K562 (cell line): ENCODE measurements at regions not wholly inside any gene's neighbourhood (a gene's known extent, or its start where the extent isn't known, plus 50 kb on each side); places are given as distances from the start of the nearest gene placed in this dataset.

Experiments used
- HMG20A ChIP-seq: fragments of 450-650 bp; formaldehyde crosslinking; conservative IDR thresholded peaks from 2 replicates; pipeline ENCODE4 v1.4.0; 2020; ENCODE audit warnings: mild to moderate bottlenecking, mixed read lengths
- MAFK ChIP-seq: IDR thresholded peaks from 2 replicates; pipeline ENCODE4 v1.6.1; 2011; ENCODE audit warnings: low read length, improper control_type of control experiment
- MBD1 ChIP-seq: fragments of 250-450 bp; sonication (Bioruptor Pico); IDR thresholded peaks from 2 replicates; pipeline ENCODE4 v1.8.0; 2022; ENCODE audit warnings: inconsistent platforms
- RBM22 ChIP-seq: fragments of 200-400 bp; formaldehyde crosslinking; IDR thresholded peaks from 2 replicates; pipeline ENCODE4 v1.6.1; 2018; ENCODE audit warnings: low read length, low read depth; ENCODE audit not compliant: poor library complexity, severe bottlenecking
- ZBTB34 ChIP-seq: fragments of 250-450 bp; sonication (Bioruptor Pico); IDR thresholded peaks from 2 replicates; pipeline ENCODE4 v1.8.0; 2021; ENCODE audit warnings: mild to moderate bottlenecking, moderate library complexity
- ZNF143 ChIP-seq: sonication (generic); formaldehyde crosslinking; IDR thresholded peaks from 2 replicates; pipeline ENCODE4 v1.9.0; 2022; ENCODE audit warnings: mild to moderate bottlenecking, missing genetic modification reagents
- ZNF449 ChIP-seq: fragments of 250-450 bp; sonication (Bioruptor Pico); IDR thresholded peaks from 2 replicates; pipeline ENCODE4 v1.8.0; 2022; ENCODE audit warnings: moderate library complexity, mild to moderate bottlenecking, inconsistent platforms
- ZNF518B ChIP-seq: fragments of 250-450 bp; sonication (Bioruptor Pico); IDR thresholded peaks from 2 replicates; pipeline ENCODE4 v1.5.0; 2021; ENCODE audit warnings: mild to moderate bottlenecking, moderate library complexity
- TF ChIP-seq, protein P1 (sequence below): fragments of 450-650 bp; IDR thresholded peaks from 2 replicates; pipeline ENCODE4 v1.6.1; 2016; ENCODE audit warnings: low read depth

GRCh38 chr13:80666782-80667552, 326.0 kb upstream of the SPRY2 start (continued):
- TF ChIP-seq ZNF449 (no peak), ZBTB34 (no peak), RBM22 (no peak), MBD1 (CRISPR knock-in tag) (no peak), MAFK (peak; percentile 86), ZNF143 (CRISPR knock-in tag) (no peak), ZNF518B (CRISPR knock-in tag) (0 out of 2 replicates have a peak, but pooled peaks have one; percentile 16), HMG20A (no peak)
- TF ChIP-seq, protein P1, sequence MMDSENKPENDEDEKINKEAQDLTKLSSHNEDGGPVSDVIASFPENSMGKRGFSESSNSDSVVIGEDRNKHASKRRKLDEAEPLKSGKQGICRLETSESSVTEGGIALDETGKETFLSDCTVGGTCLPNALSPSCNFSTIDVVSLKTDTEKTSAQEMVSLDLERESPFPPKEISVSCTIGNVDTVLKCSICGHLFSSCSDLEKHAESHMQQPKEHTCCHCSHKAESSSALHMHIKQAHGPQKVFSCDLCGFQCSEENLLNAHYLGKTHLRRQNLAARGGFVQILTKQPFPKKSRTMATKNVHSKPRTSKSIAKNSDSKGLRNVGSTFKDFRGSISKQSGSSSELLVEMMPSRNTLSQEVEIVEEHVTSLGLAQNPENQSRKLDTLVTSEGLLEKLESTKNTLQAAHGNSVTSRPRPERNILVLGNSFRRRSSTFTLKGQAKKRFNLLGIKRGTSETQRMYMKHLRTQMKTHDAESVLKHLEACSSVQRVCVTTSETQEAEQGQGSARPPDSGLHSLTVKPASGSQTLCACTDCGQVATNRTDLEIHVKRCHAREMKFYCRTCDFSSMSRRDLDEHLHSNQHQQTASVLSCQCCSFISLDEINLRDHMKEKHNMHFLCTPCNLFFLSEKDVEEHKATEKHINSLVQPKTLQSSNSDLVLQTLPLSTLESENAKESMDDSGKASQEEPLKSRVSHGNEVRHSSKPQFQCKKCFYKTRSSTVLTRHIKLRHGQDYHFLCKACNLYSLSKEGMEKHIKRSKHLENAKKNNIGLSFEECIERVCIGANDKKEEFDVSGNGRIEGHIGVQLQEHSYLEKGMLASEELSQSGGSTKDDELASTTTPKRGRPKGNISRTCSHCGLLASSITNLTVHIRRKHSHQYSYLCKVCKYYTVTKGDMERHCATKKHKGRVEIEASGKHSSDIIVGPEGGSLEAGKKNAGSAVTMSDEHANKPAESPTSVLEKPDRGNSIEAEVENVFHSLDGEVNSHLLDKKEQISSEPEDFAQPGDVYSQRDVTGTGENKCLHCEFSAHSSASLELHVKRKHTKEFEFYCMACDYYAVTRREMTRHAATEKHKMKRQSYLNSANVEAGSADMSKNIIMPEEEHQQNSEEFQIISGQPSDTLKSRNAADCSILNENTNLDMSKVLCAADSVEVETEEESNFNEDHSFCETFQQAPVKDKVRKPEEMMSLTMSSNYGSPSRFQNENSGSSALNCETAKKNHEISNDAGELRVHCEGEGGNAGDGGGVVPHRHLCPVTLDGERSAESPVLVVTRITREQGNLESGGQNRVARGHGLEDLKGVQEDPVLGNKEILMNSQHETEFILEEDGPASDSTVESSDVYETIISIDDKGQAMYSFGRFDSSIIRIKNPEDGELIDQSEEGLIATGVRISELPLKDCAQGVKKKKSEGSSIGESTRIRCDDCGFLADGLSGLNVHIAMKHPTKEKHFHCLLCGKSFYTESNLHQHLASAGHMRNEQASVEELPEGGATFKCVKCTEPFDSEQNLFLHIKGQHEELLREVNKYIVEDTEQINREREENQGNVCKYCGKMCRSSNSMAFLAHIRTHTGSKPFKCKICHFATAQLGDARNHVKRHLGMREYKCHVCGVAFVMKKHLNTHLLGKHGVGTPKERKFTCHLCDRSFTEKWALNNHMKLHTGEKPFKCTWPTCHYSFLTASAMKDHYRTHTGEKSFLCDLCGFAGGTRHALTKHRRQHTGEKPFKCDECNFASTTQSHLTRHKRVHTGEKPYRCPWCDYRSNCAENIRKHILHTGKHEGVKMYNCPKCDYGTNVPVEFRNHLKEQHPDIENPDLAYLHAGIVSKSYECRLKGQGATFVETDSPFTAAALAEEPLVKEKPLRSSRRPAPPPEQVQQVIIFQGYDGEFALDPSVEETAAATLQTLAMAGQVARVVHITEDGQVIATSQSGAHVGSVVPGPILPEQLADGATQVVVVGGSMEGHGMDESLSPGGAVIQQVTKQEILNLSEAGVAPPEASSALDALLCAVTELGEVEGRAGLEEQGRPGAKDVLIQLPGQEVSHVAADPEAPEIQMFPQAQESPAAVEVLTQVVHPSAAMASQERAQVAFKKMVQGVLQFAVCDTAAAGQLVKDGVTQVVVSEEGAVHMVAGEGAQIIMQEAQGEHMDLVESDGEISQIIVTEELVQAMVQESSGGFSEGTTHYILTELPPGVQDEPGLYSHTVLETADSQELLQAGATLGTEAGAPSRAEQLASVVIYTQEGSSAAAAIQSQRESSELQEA: no peak
